Activated naive CD4-positive, alpha-beta T cell treated with anti-CD3 and anti-CD28 coated beads, Interleukin-2, amount 50 U/mL, for 72 hours (primary cell): ENCODE measurements at regions not wholly inside any gene's neighbourhood (a gene's known extent, or its start where the extent isn't known, plus 50 kb on each side); places are given as distances from the start of the nearest gene placed in this dataset.

Experiments used
- ATAC-seq, 2 donors: fragments of 150-1000 bp; cut with Tn5 transposase; 2 replicates each; pipeline ENCODE4 v1.10.0; 2021; ENCODE audit warnings: mild to moderate bottlenecking in 2 of 2, moderate library complexity in 2 of 2
- DNase-seq, 2 donors: peaks; one replicate each; pipeline ENCODE4 v3.0.0; 2021 to 2022; ENCODE audit warnings: low spot score in 2 of 2
- H3K27ac Mint-ChIP-seq, 2 donors: one replicate each; pipeline ENCODE4 v1.8.0; 2022; ENCODE audit warnings: mild to moderate bottlenecking in 2 of 2, mixed read lengths in 2 of 2
- H3K36me3 Mint-ChIP-seq, 2 donors: one replicate each; pipeline ENCODE4 v1.8.0; 2022; ENCODE audit warnings: mixed read lengths in 2 of 2
- H3K9me3 Mint-ChIP-seq, 2 donors: one replicate each; pipeline ENCODE4 v1.8.0; 2022; ENCODE audit warnings: mixed read lengths in 2 of 2

GRCh38 chr2:37464067-37464466 is 119.6 kb downstream of the QPCT start:
- Mint-ChIP-seq H3K36me3 (peaks cover 5 to 6% of the 10 kb centered on the region in 2 donors), H3K9me3 (no peaks in the 10 kb centered on the region), H3K27ac (no peak overlapping the region)
- ATAC-seq, result no peak
- no peak for DNase-seq

DNA sequence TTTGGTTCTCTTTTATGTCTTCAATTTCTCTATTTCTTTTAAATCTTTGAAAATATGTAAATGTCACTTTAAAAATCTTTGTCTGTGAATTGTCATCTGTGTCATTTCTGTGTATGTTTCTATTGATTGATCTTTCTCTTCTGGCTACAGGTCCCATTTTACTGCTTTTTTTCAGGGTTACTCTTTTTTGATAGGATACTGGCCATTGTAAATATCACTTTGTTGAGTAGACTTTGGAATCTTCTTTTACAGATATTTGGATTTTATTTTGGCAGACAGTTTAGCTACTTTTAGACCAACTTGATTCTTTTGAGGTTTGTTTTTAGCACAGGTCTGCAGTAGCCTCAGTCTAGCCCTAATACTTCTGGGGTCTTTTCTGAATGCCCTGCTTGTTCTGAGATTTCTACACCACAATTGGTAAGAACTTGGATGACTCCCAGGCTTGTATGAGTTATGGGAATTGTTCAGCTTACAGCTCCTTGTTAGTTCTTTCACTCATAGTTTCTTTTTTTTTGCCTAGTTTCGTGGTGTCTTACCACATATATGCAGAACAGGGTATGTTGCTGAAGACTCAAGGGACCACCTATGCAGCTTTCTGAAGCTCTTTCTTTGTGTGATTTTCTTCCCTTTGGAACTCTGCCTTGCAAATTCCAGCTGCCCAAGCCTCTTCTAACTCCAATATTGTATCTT is 122.2 kb downstream of the QPCT start:
- no peak for DNase-seq
- peaks cover 5 to 6% of the 10 kb centered on the region in 2 donors for H3K36me3 Mint-ChIP-seq
- no peaks in the 10 kb centered on the region for H3K9me3 Mint-ChIP-seq
- ATAC-seq, result no peak
- H3K27ac Mint-ChIP-seq, result no peak overlapping the region

DNA sequence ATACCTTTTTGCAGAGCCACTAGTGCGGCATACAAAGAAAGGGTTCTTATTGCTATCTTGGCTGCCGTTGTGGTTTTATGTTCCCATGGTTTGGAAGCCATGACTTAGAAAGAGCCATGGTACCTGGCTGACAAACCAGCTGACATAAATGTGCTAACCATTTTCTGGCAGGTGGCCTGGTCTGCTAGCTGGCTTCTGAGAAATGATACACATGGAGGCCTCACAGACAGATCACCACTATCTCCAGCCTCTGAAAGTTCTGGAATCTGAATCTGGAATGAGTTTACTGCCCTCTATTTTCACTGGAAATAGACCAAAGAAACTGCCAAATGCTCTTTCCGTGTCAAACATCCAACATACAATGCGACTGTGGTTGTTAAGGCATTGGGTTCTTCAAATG is 123.7 kb downstream of the QPCT start:
- H3K9me3 Mint-ChIP-seq, result no peaks in the 10 kb centered on the region
- peaks cover 5 to 6% of the 10 kb centered on the region in 2 donors for H3K36me3 Mint-ChIP-seq
- ATAC-seq (no peak), DNase-seq (no peak)
- H3K27ac Mint-ChIP-seq, result no peak overlapping the region

DNA sequence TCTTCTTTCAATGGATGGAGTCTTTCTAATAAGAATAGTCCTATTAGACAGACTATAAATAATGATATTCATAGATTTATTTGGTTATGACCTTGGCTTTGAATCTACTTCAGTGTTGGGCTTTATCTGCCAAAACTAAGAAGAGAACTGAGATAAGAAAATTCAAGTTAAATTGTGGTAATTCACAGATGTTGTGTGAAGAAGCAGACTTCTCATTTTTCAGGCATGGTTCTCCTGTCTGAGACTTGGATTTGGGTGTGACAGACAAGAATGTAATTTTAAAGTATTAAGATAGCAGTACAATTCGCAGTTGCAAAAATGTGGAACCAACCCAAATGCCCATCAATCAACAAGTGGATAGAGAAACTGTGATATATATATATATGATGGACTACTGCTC is 124.7 kb downstream of the QPCT start:
- peaks cover 2 to 6% of the 10 kb centered on the region in 2 donors for H3K36me3 Mint-ChIP-seq
- no peaks in the 10 kb centered on the region for H3K9me3 Mint-ChIP-seq
- no peak for ATAC-seq
- H3K27ac Mint-ChIP-seq, result no peak overlapping the region
- no peak for DNase-seq

DNA sequence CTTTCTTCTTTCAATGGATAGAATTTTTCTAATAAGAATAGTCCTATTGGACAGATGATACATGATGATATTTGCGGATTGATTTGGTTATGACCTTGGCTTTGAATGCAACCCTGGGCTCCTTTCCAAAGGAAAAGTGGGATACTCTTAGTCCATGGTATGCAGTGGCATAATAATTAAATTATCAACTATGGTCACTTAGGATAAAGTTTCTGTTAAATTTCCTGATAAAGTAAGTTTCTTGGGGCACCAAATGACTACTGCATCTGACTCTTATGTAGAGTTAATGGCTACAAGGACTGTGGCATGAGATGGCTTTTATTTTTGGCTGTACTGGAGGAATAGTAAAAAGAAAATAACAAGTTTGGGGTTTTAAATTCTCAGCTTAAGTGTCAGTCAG is 126.7 kb downstream of the QPCT start:
- H3K36me3 Mint-ChIP-seq, result peaks cover 0 to 5% of the 10 kb centered on the region in 2 donors
- no peak overlapping the region for H3K27ac Mint-ChIP-seq
- H3K9me3 Mint-ChIP-seq, result no peaks in the 10 kb centered on the region
- DNase-seq (no peak), ATAC-seq (no peak)

GRCh38 chr2:37471994-37472393 is 127.6 kb downstream of the QPCT start:
- Mint-ChIP-seq H3K36me3 (no peaks in the 10 kb centered on the region), H3K27ac (no peak overlapping the region), H3K9me3 (no peaks in the 10 kb centered on the region)
- ATAC-seq, result no peak
- no peak for DNase-seq

GRCh38 chr2:37472959-37473358 is 128.5 kb downstream of the QPCT start:
- no peak overlapping the region for H3K27ac Mint-ChIP-seq
- no peak for DNase-seq
- no peaks in the 10 kb centered on the region for H3K36me3 Mint-ChIP-seq
- no peak for ATAC-seq
- no peaks in the 10 kb centered on the region for H3K9me3 Mint-ChIP-seq

- no peaks in the 10 kb centered on the region for H3K9me3 Mint-ChIP-seq
- no peaks in the 10 kb centered on the region for H3K36me3 Mint-ChIP-seq
- no peak for DNase-seq
- ATAC-seq, result no peak
- no peak overlapping the region for H3K27ac Mint-ChIP-seq
Observed at GRCh38 chr2:37476411-37476810, 132.0 kb downstream of the QPCT start.

DNA sequence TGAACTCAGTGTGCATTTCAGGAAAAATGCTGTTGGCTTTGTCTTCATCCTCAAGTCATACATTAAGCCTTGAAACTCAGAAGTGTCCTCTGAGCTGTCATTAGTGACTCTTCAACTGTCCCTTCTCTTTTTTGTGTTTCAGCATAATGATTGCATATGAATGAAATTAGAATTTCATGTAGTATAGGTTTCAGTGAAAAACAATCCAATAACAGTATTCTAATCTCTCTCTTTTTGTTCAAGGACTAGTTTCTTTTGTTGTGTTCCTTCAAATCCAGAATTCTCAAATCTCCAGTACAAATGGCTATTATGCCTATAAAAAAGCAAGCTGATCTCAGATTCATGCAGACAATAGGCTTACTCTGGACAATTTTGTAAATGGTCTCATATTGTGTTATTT is 133.5 kb downstream of the QPCT start:
- no peak overlapping the region for H3K27ac Mint-ChIP-seq
- ATAC-seq (no peak), DNase-seq (no peak)
- H3K9me3 Mint-ChIP-seq, result no peaks in the 10 kb centered on the region
- no peaks in the 10 kb centered on the region for H3K36me3 Mint-ChIP-seq

- Mint-ChIP-seq H3K27ac (no peak overlapping the region), H3K36me3 (no peaks in the 10 kb centered on the region), H3K9me3 (no peaks in the 10 kb centered on the region)
- ATAC-seq, result no peak
- DNase-seq, result no peak
Observed at GRCh38 chr2:37481244-37481643, 136.8 kb downstream of the QPCT start.

GRCh38 chr2:37489041-37489456 is 144.6 kb downstream of the QPCT start:
- Mint-ChIP-seq H3K36me3 (no peaks in the 10 kb centered on the region), H3K27ac (no peak overlapping the region), H3K9me3 (peaks cover 3 to 4% of the 10 kb centered on the region in 2 donors)
- DNase-seq, result no peak
- no peak for ATAC-seq

GRCh38 chr2:37489536-37489935 is 145.1 kb downstream of the QPCT start:
- DNase-seq (no peak), ATAC-seq (no peak)
- Mint-ChIP-seq H3K9me3 (peaks cover 3 to 4% of the 10 kb centered on the region in 2 donors), H3K27ac (no peak overlapping the region), H3K36me3 (no peaks in the 10 kb centered on the region)

GRCh38 chr2:37493425-37493824 is 149.0 kb downstream of the QPCT start:
- Mint-ChIP-seq H3K27ac (no peak overlapping the region), H3K36me3 (no peaks in the 10 kb centered on the region), H3K9me3 (peaks cover 3 to 9% of the 10 kb centered on the region in 2 donors)
- DNase-seq (no peak), ATAC-seq (no peak)

DNA sequence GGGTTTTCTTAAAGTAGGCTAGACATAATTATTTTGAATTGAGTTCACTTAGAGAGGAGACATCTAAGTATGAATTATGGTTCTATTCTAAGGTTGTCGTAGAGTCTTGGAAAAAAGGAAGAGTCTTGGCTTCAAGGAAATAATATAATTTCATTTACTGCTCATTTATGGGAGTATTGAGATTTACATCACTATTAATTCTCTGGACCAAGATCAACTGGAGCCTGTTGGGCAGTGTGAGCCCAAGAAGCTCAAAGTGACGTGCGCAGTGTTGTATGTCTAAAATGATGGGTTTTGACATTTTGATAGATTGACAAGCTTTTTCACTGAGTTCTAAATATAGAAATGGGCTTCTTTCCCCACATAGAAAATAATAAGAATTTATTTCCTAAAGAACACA is 154.7 kb downstream of the QPCT start:
- DNase-seq (no peak), ATAC-seq (no peak)
- no peaks in the 10 kb centered on the region for H3K36me3 Mint-ChIP-seq
- H3K27ac Mint-ChIP-seq, result no peak overlapping the region
- H3K9me3 Mint-ChIP-seq, result peaks cover 0 to 5% of the 10 kb centered on the region in 2 donors

DNA sequence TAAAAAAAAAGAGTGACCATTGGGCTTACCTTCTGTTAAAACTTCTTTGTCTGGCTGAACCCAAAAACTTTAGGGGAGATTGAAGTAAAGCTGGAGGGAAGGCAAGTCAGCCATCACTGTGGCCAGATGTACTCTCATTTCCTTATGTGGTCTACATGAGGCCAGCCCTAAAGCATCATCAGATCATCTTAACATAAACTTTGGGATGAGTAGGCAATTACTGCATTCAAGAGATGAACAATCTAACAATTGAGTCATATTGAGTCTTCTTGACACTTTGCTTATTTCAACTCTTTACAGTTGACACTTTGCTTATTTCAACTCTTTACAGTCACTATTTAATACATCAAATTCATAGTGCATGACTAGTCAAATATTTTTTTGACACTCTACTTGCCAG is 155.6 kb downstream of the QPCT start:
- peak; percentile 69 to 90 for ATAC-seq
- Mint-ChIP-seq H3K36me3 (no peaks in the 10 kb centered on the region), H3K27ac (no peak overlapping the region), H3K9me3 (peaks cover 0 to 5% of the 10 kb centered on the region in 2 donors)
- no peak for DNase-seq

DNA sequence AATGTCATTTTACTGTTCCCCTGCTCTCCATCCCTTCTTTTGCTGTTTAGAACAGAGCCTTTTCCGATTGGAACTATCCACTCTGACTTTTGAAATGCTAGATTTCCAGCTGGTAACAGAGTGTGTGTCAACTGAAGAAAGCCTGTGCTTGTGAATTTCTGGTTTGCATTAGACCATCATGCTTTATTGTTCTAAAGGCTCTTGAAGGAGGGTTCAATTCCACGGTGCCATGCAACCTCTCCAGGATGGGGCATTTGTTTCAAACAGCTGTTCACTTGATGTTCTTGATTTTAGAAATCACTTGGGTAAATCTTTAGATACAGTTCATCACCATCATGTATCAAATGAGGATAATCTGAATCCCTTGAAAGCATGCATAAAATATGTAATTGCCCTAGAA is 156.7 kb downstream of the QPCT start:
- H3K27ac Mint-ChIP-seq, result no peak overlapping the region
- peaks cover 0 to 2% of the 10 kb centered on the region in 2 donors for H3K9me3 Mint-ChIP-seq
- ATAC-seq, result no peak

DNA sequence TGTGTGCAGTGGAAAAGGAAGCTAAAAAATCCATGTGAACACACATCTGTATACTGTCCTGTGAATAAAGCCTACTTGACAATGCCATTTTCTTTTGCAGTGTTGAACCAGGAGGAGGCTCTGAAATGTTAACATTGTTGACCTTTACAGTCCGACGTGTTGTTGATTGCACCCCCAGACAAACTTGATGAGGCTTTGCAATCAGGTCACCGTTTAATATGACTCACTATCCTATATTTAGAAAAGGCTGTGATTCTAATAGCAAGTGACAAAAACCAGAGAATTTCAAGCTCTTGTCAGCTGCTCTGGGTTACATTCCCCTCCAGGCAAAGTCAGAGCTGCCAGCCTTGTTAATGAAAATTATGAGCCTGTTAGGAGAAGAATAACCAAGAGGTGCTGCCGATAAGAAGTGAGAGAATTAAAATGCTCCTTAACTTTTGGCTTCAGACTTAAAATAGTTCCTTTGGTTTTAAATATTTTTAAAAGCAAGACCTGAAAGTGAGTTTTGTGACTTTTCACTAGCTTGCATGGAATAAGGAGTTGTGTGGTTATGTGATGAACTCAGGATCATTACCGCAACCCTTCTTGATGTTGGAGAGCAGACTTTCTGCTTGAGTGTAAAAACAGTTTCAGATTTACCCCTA is 162.1 kb downstream of the QPCT start:
- no peak overlapping the region for H3K27ac Mint-ChIP-seq
- DNase-seq (no peak), ATAC-seq (no peak)
- H3K9me3 Mint-ChIP-seq, result no peaks in the 10 kb centered on the region
- no peaks in the 10 kb centered on the region for H3K36me3 Mint-ChIP-seq

More for the DNA sequence above, 156.7 kb downstream of the QPCT start:
- no peaks in the 10 kb centered on the region for H3K36me3 Mint-ChIP-seq
- no peak for DNase-seq

DNA sequence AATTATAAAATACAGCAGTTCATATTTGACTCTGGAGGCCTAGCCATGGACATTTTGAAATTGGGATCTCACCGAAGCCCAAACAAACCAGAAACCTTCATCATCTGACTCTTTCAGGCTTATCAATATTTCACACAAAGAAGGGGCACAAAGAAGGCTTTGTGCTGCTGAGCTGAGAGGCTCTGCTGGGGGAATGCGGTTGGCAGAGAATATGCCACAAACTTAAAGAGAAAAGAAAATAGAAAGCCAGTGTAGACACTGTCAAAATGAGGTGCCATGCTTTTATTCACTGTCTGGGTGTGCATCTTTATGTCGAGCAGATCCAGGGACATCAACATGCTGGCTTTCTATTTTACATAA is 162.6 kb downstream of the QPCT start:
- Mint-ChIP-seq H3K36me3 (no peaks in the 10 kb centered on the region), H3K27ac (no peak overlapping the region), H3K9me3 (no peaks in the 10 kb centered on the region)
- no peak for ATAC-seq
- DNase-seq, result no peak
